ENCODE measurements at regions not wholly inside any gene's neighbourhood (a gene's known extent, or its start where the extent isn't known, plus 50 kb on each side); places are given as distances from the start of the nearest gene placed in this dataset.

GRCh38 chr13:21966014-21966413 is 295.1 kb downstream of the FGF9 start:
- TF ChIP-seq CTCF (tag by site-specific recombination; IDR thresholded peaks at IDR 0.05) (no peak), ZEB2 (tag by site-specific recombination; IDR thresholded peaks at IDR 0.05) (no peak), ZNF366 (tag by site-specific recombination; conservative IDR thresholded peaks at IDR 0.05) (no peak), ZFP37 (tag by site-specific recombination; IDR thresholded peaks at IDR 0.05) (no peak), ZNF747 (tag by site-specific recombination; IDR thresholded peaks at IDR 0.05) (no peak), KLF16 (tag by site-specific recombination; IDR thresholded peaks at IDR 0.05) (no peak), ZNF596 (tag by site-specific recombination; IDR thresholded peaks at IDR 0.05) (no peak), PBX3 (CRISPR knock-in tag; IDR thresholded peaks at IDR 0.05) (no peak)
